HG02678 (cell line): ENCODE measurements at regions not wholly inside any gene's neighbourhood (a gene's known extent, or its start where the extent isn't known, plus 50 kb on each side); places are given as distances from the start of the nearest gene placed in this dataset.

Source experiments
- ATAC-seq: cut with Tn5 transposase; IDR thresholded peaks from one replicate; pipeline ENCODE4 v1.9.1; 2021; ENCODE audit warnings: mild to moderate bottlenecking, moderate library complexity; ENCODE audit not compliant: unreplicated experiment

DNA sequence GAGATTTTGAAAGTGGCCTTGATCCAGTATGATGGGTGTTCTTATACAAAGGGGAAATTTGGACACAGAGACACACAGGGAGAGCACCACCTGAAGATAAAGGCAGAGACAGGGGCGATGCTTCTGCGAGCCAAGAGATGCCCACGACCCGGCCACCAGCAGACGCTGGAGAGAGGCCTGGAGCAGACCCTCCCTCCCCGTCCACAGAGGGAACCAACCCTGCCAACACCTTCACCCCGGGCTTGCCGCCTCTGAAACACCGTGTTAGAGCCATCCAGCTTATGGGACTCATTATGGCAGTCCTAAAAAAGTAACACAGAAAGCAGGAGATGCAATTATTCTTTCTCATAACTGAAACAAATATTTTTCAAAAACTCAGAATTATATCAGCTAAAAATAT is 303.3 kb upstream of the SHH start:
- ATAC-seq = no peak

- ATAC-seq = no peak
Measured at GRCh38 chr7:156113731-156114130, 301.5 kb upstream of the SHH start.

DNA sequence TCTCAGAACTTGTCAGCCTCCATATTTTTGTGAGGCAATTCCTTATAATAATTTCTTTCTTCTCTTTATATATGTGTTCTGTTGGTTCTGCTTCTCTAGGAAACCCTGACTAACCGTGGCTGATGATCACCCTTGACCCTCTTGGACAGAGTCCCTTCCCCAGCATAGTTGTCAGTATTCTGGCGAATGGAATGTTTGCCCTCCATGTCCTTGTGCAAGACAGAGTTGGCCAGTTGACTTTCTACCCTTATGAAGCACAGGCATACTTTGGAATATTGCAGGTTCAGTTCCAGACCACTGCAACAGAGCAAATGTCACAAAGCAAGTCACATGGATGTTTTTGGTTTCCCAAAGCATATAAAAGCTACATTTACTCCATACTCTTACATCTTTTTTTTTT is 297.7 kb upstream of the SHH start:
- ATAC-seq = no peak

GRCh38 chr7:156109076-156109475 is 296.8 kb upstream of the SHH start:
- no peak for ATAC-seq

- no peak for ATAC-seq
Measured at GRCh38 chr7:156107957-156108356, 295.7 kb upstream of the SHH start.

- no peak for ATAC-seq
Measured at GRCh38 chr7:156106107-156106426, 293.8 kb upstream of the SHH start.

GRCh38 chr7:156105337-156106106 is 293.3 kb upstream of the SHH start:
- ATAC-seq = no peak

- no peak for ATAC-seq
Measured at GRCh38 chr7:156104501-156105336, 292.5 kb upstream of the SHH start.

DNA sequence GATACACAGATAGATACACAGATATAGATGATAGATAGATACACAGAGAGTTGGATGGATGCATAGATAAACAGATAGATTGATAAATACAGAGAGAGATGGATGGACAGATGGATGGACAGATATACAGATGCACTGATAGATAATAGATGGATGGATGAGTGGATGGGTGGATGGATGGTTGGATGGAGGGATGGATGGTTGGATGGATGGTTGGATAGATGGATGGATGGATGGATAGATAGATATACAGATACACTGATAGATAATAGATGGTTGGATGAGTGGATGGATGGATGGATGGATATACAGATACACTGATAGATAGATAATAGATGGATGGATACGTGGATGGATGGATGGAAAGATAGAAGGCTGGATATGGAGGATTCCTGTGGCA is 290.0 kb upstream of the SHH start:
- no peak for ATAC-seq

GRCh38 chr7:156101355-156101754 is 289.1 kb upstream of the SHH start:
- no peak for ATAC-seq

GRCh38 chr7:156100086-156100485 is 287.8 kb upstream of the SHH start:
- no peak for ATAC-seq

GRCh38 chr7:156099085-156099484 is 286.8 kb upstream of the SHH start:
- ATAC-seq = no peak

- no peak for ATAC-seq
Measured at GRCh38 chr7:156096771-156097538, 284.7 kb upstream of the SHH start.

- no peak for ATAC-seq
Measured at GRCh38 chr7:156095908-156096539, 283.8 kb upstream of the SHH start.

- ATAC-seq = no peak
Measured at GRCh38 chr7:156094350-156095146, 282.3 kb upstream of the SHH start.

DNA sequence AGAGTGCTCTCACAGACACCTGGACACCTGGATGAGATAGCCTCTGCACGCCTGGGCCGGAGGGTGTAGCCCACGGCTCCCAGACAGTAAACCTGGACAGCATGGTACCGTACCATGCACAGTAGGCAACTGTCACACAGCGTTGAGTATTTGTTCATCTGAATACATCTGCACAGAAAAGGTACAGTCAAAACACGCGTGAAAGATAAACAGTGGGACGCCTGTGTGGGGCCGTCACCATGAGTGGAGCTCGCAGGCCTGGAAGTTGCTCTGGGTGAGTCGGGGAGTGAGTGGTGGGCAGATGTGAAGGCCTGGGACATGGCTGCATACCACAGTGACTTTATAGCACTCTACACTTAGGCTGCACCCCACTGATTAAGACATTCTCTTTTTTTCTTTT is 280.0 kb upstream of the SHH start:
- no peak for ATAC-seq

DNA sequence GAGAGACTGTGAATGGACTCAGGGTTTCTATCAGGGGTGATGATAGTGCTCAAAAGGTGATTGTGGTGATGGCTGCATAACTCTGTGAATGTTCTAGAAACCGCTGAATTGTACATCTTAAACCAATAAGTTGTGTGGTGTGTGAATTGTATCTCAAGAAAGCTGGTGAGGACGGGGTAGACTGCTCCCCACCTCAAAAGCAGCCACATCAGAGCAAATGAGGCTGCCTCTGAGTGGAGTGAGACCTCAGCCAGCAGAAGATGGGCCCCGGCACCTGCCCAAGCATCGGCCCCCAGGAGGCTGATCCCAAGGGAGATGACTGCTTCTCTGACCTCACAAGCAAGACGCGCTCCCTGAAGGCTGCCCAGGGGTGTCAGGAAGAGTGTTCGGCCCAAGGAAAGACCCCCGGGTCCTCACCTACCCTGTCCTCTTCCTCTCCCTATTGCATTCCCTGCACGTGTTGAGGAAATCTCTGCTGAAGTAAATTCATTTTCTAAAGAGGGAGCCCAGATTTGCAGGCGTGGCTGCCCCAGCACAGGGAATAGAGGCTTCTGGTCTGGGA is 279.3 kb upstream of the SHH start:
- ATAC-seq = no peak

- no peak for ATAC-seq
Measured at GRCh38 chr7:156090988-156091387, 278.7 kb upstream of the SHH start.

GRCh38 chr7:156089222-156089621 is 277.0 kb upstream of the SHH start:
- no peak for ATAC-seq

DNA sequence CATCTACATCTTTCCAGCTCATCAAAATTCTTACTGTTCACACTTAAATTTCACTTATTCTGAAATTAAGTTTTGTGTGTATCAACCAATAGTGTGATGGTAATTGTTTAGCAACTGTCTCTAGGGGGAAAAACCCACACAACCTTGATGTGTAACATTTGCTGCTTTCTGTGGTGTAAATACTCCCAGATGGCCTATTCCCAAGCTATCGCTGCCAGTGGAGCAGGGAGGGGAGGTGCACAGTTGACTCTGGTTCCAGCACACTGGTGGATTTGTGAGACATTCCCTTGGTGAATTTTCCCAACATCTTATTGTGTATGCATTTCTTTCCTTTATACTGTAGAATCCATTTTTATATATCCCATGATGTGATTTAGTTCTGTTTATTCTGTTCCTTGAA is 275.9 kb upstream of the SHH start:
- ATAC-seq = no peak
